ENCODE measurements at regions not wholly inside any gene's neighbourhood (a gene's known extent, or its start where the extent isn't known, plus 50 kb on each side); places are given as distances from the start of the nearest gene placed in this dataset.

- Histone ChIP-seq H3K9ac (ENCODE audit: low read length) (no peak overlapping the region), H3K79me2 (ENCODE audit: control insufficient read depth, insufficient read depth, low read length) (no peaks in the 10 kb centered on the region), H3K4me3 (ENCODE audit: control extremely low read depth in 1 of 5, extremely low read depth in 1 of 5, insufficient read depth in 1 of 5, low read depth in 2 of 5, low read length in 4 of 5) (no peak overlapping the region), H3K36me3 (replicated peaks in 1 of 2; ENCODE audit: control extremely low read depth in 1 of 2, control insufficient read depth in 1 of 2, extremely low read depth in 1 of 2, insufficient read depth in 2 of 2, low read length in 1 of 2) (no peaks in the 10 kb centered on the region), H3K27me3 (replicated peaks in 1 of 4; ENCODE audit: control extremely low read depth in 1 of 4, control insufficient read depth in 3 of 4, insufficient read depth in 4 of 4, low read length in 3 of 4) (peaks cover 0 to 9% (median 0%) of the 10 kb centered on the region in 4 experiments), H2AFZ (ENCODE audit: insufficient read depth, low read depth, low read length, poor library complexity, severe bottlenecking) (no peak overlapping the region), H4K20me1 (ENCODE audit: control insufficient read depth, insufficient read depth, low read length, poor library complexity, severe bottlenecking) (no peaks in the 10 kb centered on the region), H3K9me3 (ENCODE audit: control extremely low read depth in 1 of 3, control insufficient read depth in 2 of 3, insufficient read depth in 1 of 3, low read length in 2 of 3) (peaks cover 0 to 4% (median 0%) of the 10 kb centered on the region in 3 donors), H3K4me1 (ENCODE audit: control insufficient read depth in 2 of 2, insufficient read depth in 2 of 2, low read length in 2 of 2) (no peaks in the 10 kb centered on the region), H3K27ac (ENCODE audit: low read length in 2 of 2) (no peak overlapping the region), H3K4me2 (replicated peaks; ENCODE audit: low read depth, low read length, poor library complexity, severe bottlenecking) (no peak overlapping the region)
- peaks cover 7% of the 10 kb centered on the region for H3K27me3 Mint-ChIP-seq
- no peaks in the 10 kb centered on the region for H3K4me1 Mint-ChIP-seq
- POLR2A ChIA-PET, result no interaction called here
- H3K9me3 Mint-ChIP-seq (ENCODE audit: insufficient read depth), result no peaks in the 10 kb centered on the region
- WGBS (ENCODE audit: insufficient coverage), result no CpG with 5 or more reads among the region's 3 CpGs
- no peak overlapping the region for H3K4me3 Mint-ChIP-seq
- no peak overlapping the region for H3K27ac Mint-ChIP-seq
- DNase-seq (no peak), ATAC-seq (ENCODE audit: low read depth) (no peak)
- intact Hi-C loops (cut with micrococcal nuclease), result no loop called here
- CTCF ChIA-PET, result no interaction called here
- TF ChIP-seq, protein P1, sequence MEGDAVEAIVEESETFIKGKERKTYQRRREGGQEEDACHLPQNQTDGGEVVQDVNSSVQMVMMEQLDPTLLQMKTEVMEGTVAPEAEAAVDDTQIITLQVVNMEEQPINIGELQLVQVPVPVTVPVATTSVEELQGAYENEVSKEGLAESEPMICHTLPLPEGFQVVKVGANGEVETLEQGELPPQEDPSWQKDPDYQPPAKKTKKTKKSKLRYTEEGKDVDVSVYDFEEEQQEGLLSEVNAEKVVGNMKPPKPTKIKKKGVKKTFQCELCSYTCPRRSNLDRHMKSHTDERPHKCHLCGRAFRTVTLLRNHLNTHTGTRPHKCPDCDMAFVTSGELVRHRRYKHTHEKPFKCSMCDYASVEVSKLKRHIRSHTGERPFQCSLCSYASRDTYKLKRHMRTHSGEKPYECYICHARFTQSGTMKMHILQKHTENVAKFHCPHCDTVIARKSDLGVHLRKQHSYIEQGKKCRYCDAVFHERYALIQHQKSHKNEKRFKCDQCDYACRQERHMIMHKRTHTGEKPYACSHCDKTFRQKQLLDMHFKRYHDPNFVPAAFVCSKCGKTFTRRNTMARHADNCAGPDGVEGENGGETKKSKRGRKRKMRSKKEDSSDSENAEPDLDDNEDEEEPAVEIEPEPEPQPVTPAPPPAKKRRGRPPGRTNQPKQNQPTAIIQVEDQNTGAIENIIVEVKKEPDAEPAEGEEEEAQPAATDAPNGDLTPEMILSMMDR (IDR thresholded peaks at IDR 0.05), result no peak
- TF ChIP-seq EZH2 (IDR thresholded peaks at IDR 0.05; ENCODE audit: borderline replicate concordance, insufficient read depth, low read depth, low read length, poor library complexity, severe bottlenecking), result no peak
Observed at GRCh38 chr6:168967281-168967925, 286.2 kb downstream of the THBS2 start.

DNA sequence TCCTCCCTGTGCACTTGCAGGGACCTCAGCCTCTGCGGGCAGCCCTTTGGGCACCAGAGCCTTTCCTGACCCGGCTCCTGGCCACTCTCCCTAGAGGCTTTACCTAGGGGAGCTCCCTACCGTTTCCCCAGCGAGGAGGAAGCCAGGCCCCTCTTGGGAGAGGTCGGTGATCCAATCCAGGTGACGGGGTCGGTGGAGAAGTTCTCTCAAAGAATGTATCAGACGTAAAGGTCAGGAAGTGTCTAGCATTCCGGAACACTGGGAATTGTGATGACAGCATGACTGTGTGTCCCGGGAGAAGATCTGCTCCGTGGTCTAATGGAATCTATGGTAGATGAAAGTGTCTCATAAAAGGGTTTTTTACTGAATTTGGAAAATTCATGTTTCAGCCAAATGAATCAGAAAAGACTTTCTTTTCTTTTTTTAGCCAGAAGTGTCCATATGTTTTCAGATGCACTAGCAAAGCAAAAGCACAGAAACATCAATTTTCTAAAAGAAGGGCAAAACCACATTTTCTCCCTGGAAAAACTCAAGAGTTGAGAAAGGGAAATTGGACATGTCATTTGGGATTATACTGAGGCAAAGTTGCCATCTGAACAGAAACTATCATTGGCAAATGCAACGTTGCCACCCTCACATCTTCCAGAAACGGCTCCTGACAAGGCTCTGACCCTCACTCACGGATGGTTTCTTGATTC is 289.4 kb downstream of the THBS2 start:
- ATAC-seq (ENCODE audit: low read depth) (no peak), DNase-seq (no peak)
- peaks cover 3% of the 10 kb centered on the region for H3K27me3 Mint-ChIP-seq
- Histone ChIP-seq H4K20me1 (ENCODE audit: control insufficient read depth, insufficient read depth, low read length, poor library complexity, severe bottlenecking) (no peaks in the 10 kb centered on the region), H3K79me2 (ENCODE audit: control insufficient read depth, insufficient read depth, low read length) (no peaks in the 10 kb centered on the region), H3K9ac (ENCODE audit: low read length) (no peak overlapping the region), H3K27me3 (replicated peaks in 1 of 4; ENCODE audit: control extremely low read depth in 1 of 4, control insufficient read depth in 3 of 4, insufficient read depth in 4 of 4, low read length in 3 of 4) (peaks cover 0 to 9% (median 0%) of the 10 kb centered on the region in 4 experiments), H2AFZ (ENCODE audit: insufficient read depth, low read depth, low read length, poor library complexity, severe bottlenecking) (no peak overlapping the region), H3K27ac (ENCODE audit: low read length in 2 of 2) (no peak overlapping the region), H3K36me3 (replicated peaks in 1 of 2; ENCODE audit: control extremely low read depth in 1 of 2, control insufficient read depth in 1 of 2, extremely low read depth in 1 of 2, insufficient read depth in 2 of 2, low read length in 1 of 2) (no peaks in the 10 kb centered on the region), H3K4me1 (ENCODE audit: control insufficient read depth in 2 of 2, insufficient read depth in 2 of 2, low read length in 2 of 2) (no peaks in the 10 kb centered on the region), H3K4me2 (replicated peaks; ENCODE audit: low read depth, low read length, poor library complexity, severe bottlenecking) (no peak overlapping the region), H3K4me3 (ENCODE audit: control extremely low read depth in 1 of 5, extremely low read depth in 1 of 5, insufficient read depth in 1 of 5, low read depth in 2 of 5, low read length in 4 of 5) (no peak overlapping the region), H3K9me3 (ENCODE audit: control extremely low read depth in 1 of 3, control insufficient read depth in 2 of 3, insufficient read depth in 1 of 3, low read length in 2 of 3) (peaks cover 0 to 4% (median 0%) of the 10 kb centered on the region in 3 donors)
- H3K27ac Mint-ChIP-seq, result no peak overlapping the region
- ChIA-PET CTCF (no interaction called here), POLR2A (no interaction called here)
- TF ChIP-seq, protein P1 (IDR thresholded peaks at IDR 0.05), result no peak
- TF ChIP-seq EZH2 (IDR thresholded peaks at IDR 0.05; ENCODE audit: borderline replicate concordance, insufficient read depth, low read depth, low read length, poor library complexity, severe bottlenecking), result no peak
- H3K9me3 Mint-ChIP-seq (ENCODE audit: insufficient read depth), result no peaks in the 10 kb centered on the region
- WGBS (ENCODE audit: insufficient coverage), result 89% methylated on average over 13 of the region's 14 CpGs
- H3K4me3 Mint-ChIP-seq, result no peak overlapping the region
- intact Hi-C loops (cut with micrococcal nuclease), result no loop called here
- no peaks in the 10 kb centered on the region for H3K4me1 Mint-ChIP-seq

Measured in B cell (primary cell).